Loucy (cell line): ENCODE measurements at regions not wholly inside any gene's neighbourhood (a gene's known extent, or its start where the extent isn't known, plus 50 kb on each side); places are given as distances from the start of the nearest gene placed in this dataset.

Experiments used
- H2AFZ ChIP-seq: fragments of 200-600 bp; sonication (generic); 2 replicates; pipeline ENCODE4 v1.6.0; 2016; ENCODE audit warnings: antibody characterized with exemption, mild to moderate bottlenecking, low read length, moderate library complexity
- H3F3A ChIP-seq: fragments of 200-600 bp; 2 replicates; pipeline ENCODE4 v1.6.0; 2016; ENCODE audit warnings: antibody characterized with exemption, low read depth, mild to moderate bottlenecking
- H3K27me3 ChIP-seq: fragments of 200-600 bp; sonication (generic); 2 replicates; pipeline ENCODE4 v1.6.1; 2014; ENCODE audit warnings: low read length, mild to moderate bottlenecking; ENCODE audit not compliant: insufficient read depth, poor library complexity, severe bottlenecking
- H3K36me3 ChIP-seq: fragments of 200-600 bp; sonication (generic); 2 replicates; pipeline ENCODE4 v1.6.1; 2016; ENCODE audit warnings: low read length; ENCODE audit not compliant: insufficient read depth
- H3K4me1 ChIP-seq: fragments of 200-600 bp; sonication (generic); 2 replicates; pipeline ENCODE4 v1.5.1; 2014; ENCODE audit warnings: low read length, mild to moderate bottlenecking; ENCODE audit not compliant: insufficient read depth, poor library complexity, severe bottlenecking
- H3K4me2 ChIP-seq: fragments of 200-600 bp; sonication (generic); 2 replicates; pipeline ENCODE4 v1.6.0; 2014; ENCODE audit warnings: antibody characterized with exemption, low read length, low read depth, mild to moderate bottlenecking; ENCODE audit not compliant: poor library complexity, severe bottlenecking
- H3K4me3 ChIP-seq: fragments of 200-600 bp; sonication (generic); 2 replicates; pipeline ENCODE4 v1.5.1; 2014; ENCODE audit warnings: low read length, mild to moderate bottlenecking, mixed read lengths; ENCODE audit not compliant: poor library complexity, severe bottlenecking
- H3K79me2 ChIP-seq: fragments of 200-600 bp; sonication (generic); 2 replicates; pipeline ENCODE4 v1.6.1; 2014; ENCODE audit warnings: low read length; ENCODE audit not compliant: insufficient read depth
- H3K9ac ChIP-seq: fragments of 200-600 bp; sonication (generic); 2 replicates; pipeline ENCODE4 v1.6.0; 2014; ENCODE audit warnings: mild to moderate bottlenecking, low read depth, low read length, moderate library complexity; ENCODE audit not compliant: poor library complexity, severe bottlenecking
- H3K9me2 ChIP-seq: fragments of 200-600 bp; sonication (generic); replicated peaks from 2 replicates; pipeline ENCODE4 v1.6.1; 2016; ENCODE audit warnings: low read depth, low read length, mixed read lengths
- H3K9me3 ChIP-seq: fragments of 200-600 bp; sonication (generic); 2 replicates; pipeline ENCODE4 v1.6.1; 2014; ENCODE audit warnings: mild to moderate bottlenecking, antibody characterized with exemption, low read length, low read depth; ENCODE audit not compliant: insufficient read depth
- H4K20me1 ChIP-seq: fragments of 200-600 bp; sonication (generic); 2 replicates; pipeline ENCODE4 v1.6.0; 2014; ENCODE audit warnings: antibody characterized with exemption, low read length, mild to moderate bottlenecking; ENCODE audit not compliant: insufficient read depth, poor library complexity, severe bottlenecking
- CTCF ChIP-seq: fragments of 200-600 bp; sonication (generic); conservative IDR thresholded peaks from 2 replicates; pipeline ENCODE4 v1.5.1; 2014; ENCODE audit warnings: mild to moderate bottlenecking, antibody characterized with exemption, low read length
- EZH2phosphoT487 ChIP-seq: fragments of 200-600 bp; IDR thresholded peaks from 2 replicates; pipeline ENCODE4 v1.6.1; 2018; ENCODE audit warnings: antibody characterized with exemption, mild to moderate bottlenecking, moderate library complexity, borderline replicate concordance

GRCh38 chr7:124426621-124427020 is 339.0 kb downstream of the GPR37 start:
- Histone ChIP-seq H2AFZ (no peak overlapping the region), H3K9ac (no peak overlapping the region), H3K9me3 (no peaks in the 10 kb centered on the region), H3K4me1 (no peaks in the 10 kb centered on the region), H3K4me2 (no peak overlapping the region), H4K20me1 (no peaks in the 10 kb centered on the region), H3K36me3 (no peaks in the 10 kb centered on the region), H3K27me3 (no peaks in the 10 kb centered on the region), H3K4me3 (no peak overlapping the region), H3K9me2 (no peaks in the 10 kb centered on the region), H3K79me2 (no peaks in the 10 kb centered on the region), H3F3A (no peaks in the 10 kb centered on the region)
- TF ChIP-seq CTCF (no peak), EZH2phosphoT487 (no peak)

GRCh38 chr7:124423863-124424262 is 341.7 kb downstream of the GPR37 start:
- Histone ChIP-seq H3K4me3 (no peak overlapping the region), H3K4me2 (no peak overlapping the region), H2AFZ (no peak overlapping the region), H3K9me3 (no peaks in the 10 kb centered on the region), H3K9ac (no peak overlapping the region), H3K79me2 (no peaks in the 10 kb centered on the region), H4K20me1 (no peaks in the 10 kb centered on the region), H3K27me3 (no peaks in the 10 kb centered on the region), H3F3A (no peaks in the 10 kb centered on the region), H3K4me1 (no peaks in the 10 kb centered on the region), H3K9me2 (no peaks in the 10 kb centered on the region), H3K36me3 (no peaks in the 10 kb centered on the region)
- no peak for TF ChIP-seq EZH2phosphoT487
- TF ChIP-seq CTCF = no peak

DNA sequence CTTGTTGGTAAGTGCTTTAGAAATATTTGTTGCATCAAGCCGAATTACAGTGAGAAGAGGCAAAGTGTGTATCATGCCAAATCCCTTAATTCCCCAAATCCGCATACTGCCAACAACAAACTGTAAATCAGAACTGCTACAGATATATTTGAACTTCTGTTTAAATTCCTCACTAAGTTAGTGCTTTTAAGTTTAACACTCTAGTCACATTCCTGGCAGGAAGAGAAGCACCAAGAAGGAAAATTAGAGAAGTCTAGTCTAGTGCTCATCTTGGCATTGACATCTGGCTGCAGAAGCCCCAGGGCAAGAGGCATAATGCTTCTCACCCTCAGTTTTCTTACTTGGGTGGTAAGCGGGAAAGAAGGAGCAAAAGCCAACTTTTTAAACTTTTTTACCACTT is 343.5 kb downstream of the GPR37 start:
- H3K27me3 ChIP-seq = no peaks in the 10 kb centered on the region
- H3K9ac ChIP-seq = no peak overlapping the region
- H3K4me2 ChIP-seq = no peak overlapping the region
- H3K9me2 ChIP-seq = no peaks in the 10 kb centered on the region
- H3K79me2 ChIP-seq = no peaks in the 10 kb centered on the region
- no peak overlapping the region for H2AFZ ChIP-seq
- no peak overlapping the region for H3K4me3 ChIP-seq
- H4K20me1 ChIP-seq = no peaks in the 10 kb centered on the region
- H3K36me3 ChIP-seq = no peaks in the 10 kb centered on the region
- H3K4me1 ChIP-seq = no peaks in the 10 kb centered on the region
- H3F3A ChIP-seq = no peaks in the 10 kb centered on the region
- TF ChIP-seq EZH2phosphoT487 = no peak
- TF ChIP-seq CTCF = no peak
- no peaks in the 10 kb centered on the region for H3K9me3 ChIP-seq
